VCaP (cell line): ENCODE measurements at regions not wholly inside any gene's neighbourhood (a gene's known extent, or its start where the extent isn't known, plus 50 kb on each side); places are given as distances from the start of the nearest gene placed in this dataset.

ENCODE experiments used
- H3K27ac ChIP-seq: fragments of 450-650 bp; 2 replicates; pipeline ENCODE4 v1.5.1; 2017
- TF ChIP-seq, protein P1 (sequence below): fragments of 450-650 bp; conservative IDR thresholded peaks from 2 replicates; pipeline ENCODE4 v1.5.1; 2017; ENCODE audit warnings: mild to moderate bottlenecking, moderate library complexity

DNA sequence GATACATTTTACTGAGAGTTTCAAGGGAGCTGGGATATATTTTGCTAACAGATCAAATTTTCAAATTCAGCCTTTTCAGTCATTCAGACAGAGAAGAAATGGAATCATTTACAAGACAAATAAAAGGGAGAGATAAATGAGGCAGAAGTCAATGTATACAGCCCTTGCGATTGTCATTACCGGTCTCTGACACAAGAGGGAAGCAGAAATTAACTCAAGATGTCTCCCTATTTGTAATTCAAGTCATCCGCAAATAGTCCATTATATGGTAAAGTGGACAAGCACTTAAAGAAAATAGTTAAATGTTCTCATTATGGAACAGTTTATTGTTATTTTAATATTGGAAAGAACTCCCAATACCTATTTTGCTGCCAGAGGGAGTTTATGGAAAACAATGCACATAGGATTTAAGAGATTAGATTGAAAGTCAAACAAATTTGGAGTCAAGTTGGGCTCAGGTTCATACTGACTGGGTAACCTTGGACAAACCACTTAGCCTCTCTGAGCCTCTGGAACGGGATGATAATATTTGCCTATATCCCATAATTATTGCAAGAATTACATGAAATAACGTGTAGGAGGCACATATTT, 89.3 kb upstream of the PRKCQ start:
- TF ChIP-seq, protein P1, sequence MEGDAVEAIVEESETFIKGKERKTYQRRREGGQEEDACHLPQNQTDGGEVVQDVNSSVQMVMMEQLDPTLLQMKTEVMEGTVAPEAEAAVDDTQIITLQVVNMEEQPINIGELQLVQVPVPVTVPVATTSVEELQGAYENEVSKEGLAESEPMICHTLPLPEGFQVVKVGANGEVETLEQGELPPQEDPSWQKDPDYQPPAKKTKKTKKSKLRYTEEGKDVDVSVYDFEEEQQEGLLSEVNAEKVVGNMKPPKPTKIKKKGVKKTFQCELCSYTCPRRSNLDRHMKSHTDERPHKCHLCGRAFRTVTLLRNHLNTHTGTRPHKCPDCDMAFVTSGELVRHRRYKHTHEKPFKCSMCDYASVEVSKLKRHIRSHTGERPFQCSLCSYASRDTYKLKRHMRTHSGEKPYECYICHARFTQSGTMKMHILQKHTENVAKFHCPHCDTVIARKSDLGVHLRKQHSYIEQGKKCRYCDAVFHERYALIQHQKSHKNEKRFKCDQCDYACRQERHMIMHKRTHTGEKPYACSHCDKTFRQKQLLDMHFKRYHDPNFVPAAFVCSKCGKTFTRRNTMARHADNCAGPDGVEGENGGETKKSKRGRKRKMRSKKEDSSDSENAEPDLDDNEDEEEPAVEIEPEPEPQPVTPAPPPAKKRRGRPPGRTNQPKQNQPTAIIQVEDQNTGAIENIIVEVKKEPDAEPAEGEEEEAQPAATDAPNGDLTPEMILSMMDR: peak; percentile 77
- H3K27ac ChIP-seq: no peak overlapping the region

DNA sequence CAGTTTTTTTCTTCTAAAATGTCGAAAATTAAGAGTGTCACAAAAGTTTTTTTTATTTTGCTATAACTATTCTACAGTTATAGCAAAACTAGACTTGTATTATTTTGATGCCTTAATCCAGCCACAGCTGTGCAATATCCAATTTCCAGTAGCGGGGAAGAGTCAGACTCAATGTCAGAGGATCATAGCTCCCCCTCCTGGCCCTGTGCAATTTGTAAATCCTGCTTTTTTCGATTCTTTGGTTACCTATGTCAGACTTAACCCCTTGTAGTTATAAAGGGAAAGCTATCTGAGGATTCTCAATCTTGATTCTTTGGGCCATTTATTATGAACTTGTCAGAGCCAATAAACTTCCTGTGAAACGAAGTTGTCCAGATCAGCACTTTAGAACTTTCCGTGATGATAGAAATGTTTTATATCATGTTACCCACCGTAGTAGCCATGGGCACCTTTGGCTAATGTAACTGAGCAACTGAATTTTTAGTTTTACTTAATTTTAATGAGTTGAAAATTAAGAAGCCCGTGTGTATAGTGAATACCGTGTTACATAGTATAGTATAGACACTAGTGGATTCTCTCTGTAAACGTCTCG, 87.7 kb upstream of the PRKCQ start:
- TF ChIP-seq, protein P1: peak; percentile 77
- no peak overlapping the region for H3K27ac ChIP-seq

- TF ChIP-seq, protein P1: no peak
- no peak overlapping the region for H3K27ac ChIP-seq
These were observed 87.1 kb upstream of the PRKCQ start for GRCh38 chr10:6667150-6667549.

GRCh38 chr10:6665847-6666246, 85.8 kb upstream of the PRKCQ start:
- H3K27ac ChIP-seq: no peak overlapping the region
- TF ChIP-seq, protein P1: no peak

GRCh38 chr10:6660460-6660859, 80.4 kb upstream of the PRKCQ start:
- H3K27ac ChIP-seq: no peak overlapping the region
- TF ChIP-seq, protein P1: no peak

DNA sequence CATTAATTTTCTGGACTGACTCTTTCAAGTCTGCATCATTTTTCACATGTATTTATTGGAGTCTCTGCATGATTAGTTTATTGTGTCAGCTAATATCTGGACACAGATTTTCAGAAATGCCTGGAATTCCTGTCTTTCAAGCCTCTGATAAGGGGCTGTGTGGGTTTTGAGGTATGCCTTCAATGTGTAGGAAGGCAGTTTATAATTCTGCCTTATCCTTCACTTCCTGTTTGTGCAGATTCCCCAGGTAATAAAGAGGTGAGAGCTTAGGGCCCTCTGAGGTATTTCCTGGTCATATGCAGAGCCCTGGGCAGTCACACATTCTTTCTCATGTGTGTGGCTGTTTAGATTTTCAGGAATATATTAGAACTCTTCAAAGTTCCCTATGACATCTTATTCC, 79.4 kb upstream of the PRKCQ start:
- TF ChIP-seq, protein P1: no peak
- no peak overlapping the region for H3K27ac ChIP-seq

DNA sequence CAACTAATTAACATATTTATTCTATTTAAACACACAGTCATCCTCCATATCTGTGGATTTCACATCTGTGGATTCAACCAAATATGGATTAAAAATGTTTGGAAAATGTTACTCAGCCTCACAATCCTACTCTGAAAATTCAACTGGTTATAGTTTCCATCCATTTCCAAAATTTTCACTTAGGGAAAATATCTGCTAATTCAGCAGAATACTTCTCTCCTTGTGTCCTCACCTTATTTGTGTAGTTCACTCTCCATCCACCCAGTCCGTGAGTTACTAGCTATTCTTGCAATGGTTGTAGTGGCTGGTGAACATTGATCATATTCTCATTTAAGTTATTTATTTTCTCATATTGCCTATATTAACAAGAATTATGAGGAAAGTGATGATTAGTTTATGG, 77.6 kb upstream of the PRKCQ start:
- TF ChIP-seq, protein P1: no peak

More for the DNA sequence above, 77.6 kb upstream of the PRKCQ start:
- H3K27ac ChIP-seq: no peak overlapping the region
